ENCODE measurements at regions not wholly inside any gene's neighbourhood (a gene's known extent, or its start where the extent isn't known, plus 50 kb on each side); places are given as distances from the start of the nearest gene placed in this dataset.

GRCh38 chr6:78505178-78505577 is 362.2 kb upstream of the IRAK1BP1 start:
- intact Hi-C loops (cut with micrococcal nuclease) = no loop called here
- no peak for ATAC-seq

GRCh38 chr6:78511009-78511408 is 356.3 kb upstream of the IRAK1BP1 start:
- no peaks in the 10 kb centered on the region for H3K27me3 ChIP-seq (ENCODE audit: control insufficient read depth in 2 of 2, insufficient read depth in 2 of 2, low read length in 2 of 2)
- no peak overlapping the region for H3K4me3 ChIP-seq (ENCODE audit: low read length)
- Mint-ChIP-seq H3K27ac (no peak overlapping the region), H3K4me1 (no peaks in the 10 kb centered on the region), H3K4me3 (no peak overlapping the region), H3K36me3 (peaks cover 0 to 7% (median 0%) of the 10 kb centered on the region in 5 donors), H3K9me3 (peaks cover 5 to 18% (median 13%) of the 10 kb centered on the region in 11 donors), H3K27me3 (no peaks in the 10 kb centered on the region)
- H3K4me1 ChIP-seq (ENCODE audit: control insufficient read depth in 2 of 2, insufficient read depth in 2 of 2, low read length in 2 of 2) = no peaks in the 10 kb centered on the region
- ATAC-seq = no peak
- intact Hi-C loops (cut with micrococcal nuclease) = no loop called here
- H3K9me3 ChIP-seq (ENCODE audit: control insufficient read depth in 2 of 3, low read length in 3 of 3) = peaks cover 0 to 3% (median 0%) of the 10 kb centered on the region in 3 experiments
- no peak overlapping the region for H3K27ac ChIP-seq (ENCODE audit: low read depth, low read length)
- no peaks in the 10 kb centered on the region for H3K36me3 ChIP-seq (ENCODE audit: control insufficient read depth in 2 of 3, insufficient read depth in 3 of 3, low read length in 3 of 3)
- ChIA-PET POLR2A (no interaction called here), CTCF (no interaction called here)
- DNase-seq = no peak

More at GRCh38 chr6:78505178-78505577, 362.2 kb upstream of the IRAK1BP1 start:
- H3K4me3 Mint-ChIP-seq = no peak overlapping the region
- no peak for DNase-seq
- peaks cover 5 to 24% (median 16%) of the 10 kb centered on the region in 11 donors for H3K9me3 Mint-ChIP-seq
- H3K9me3 ChIP-seq (ENCODE audit: control insufficient read depth in 2 of 3, low read length in 3 of 3) = peaks cover 0 to 3% (median 0%) of the 10 kb centered on the region in 3 experiments
- no peaks in the 10 kb centered on the region for H3K27me3 ChIP-seq (ENCODE audit: control insufficient read depth in 2 of 2, insufficient read depth in 2 of 2, low read length in 2 of 2)
- no peak overlapping the region for H3K27ac Mint-ChIP-seq
- H3K4me1 ChIP-seq (ENCODE audit: control insufficient read depth in 2 of 2, insufficient read depth in 2 of 2, low read length in 2 of 2) = no peaks in the 10 kb centered on the region
- ChIA-PET CTCF (no interaction called here), POLR2A (no interaction called here)
- no peak overlapping the region for H3K4me3 ChIP-seq (ENCODE audit: low read length)
- no peaks in the 10 kb centered on the region for H3K27me3 Mint-ChIP-seq
- H3K36me3 Mint-ChIP-seq = peaks cover 0 to 7% (median 0%) of the 10 kb centered on the region in 5 donors
- H3K27ac ChIP-seq (ENCODE audit: low read depth, low read length) = no peak overlapping the region
- H3K4me1 Mint-ChIP-seq = no peaks in the 10 kb centered on the region
- no peaks in the 10 kb centered on the region for H3K36me3 ChIP-seq (ENCODE audit: control insufficient read depth in 2 of 3, insufficient read depth in 3 of 3, low read length in 3 of 3)

DNA sequence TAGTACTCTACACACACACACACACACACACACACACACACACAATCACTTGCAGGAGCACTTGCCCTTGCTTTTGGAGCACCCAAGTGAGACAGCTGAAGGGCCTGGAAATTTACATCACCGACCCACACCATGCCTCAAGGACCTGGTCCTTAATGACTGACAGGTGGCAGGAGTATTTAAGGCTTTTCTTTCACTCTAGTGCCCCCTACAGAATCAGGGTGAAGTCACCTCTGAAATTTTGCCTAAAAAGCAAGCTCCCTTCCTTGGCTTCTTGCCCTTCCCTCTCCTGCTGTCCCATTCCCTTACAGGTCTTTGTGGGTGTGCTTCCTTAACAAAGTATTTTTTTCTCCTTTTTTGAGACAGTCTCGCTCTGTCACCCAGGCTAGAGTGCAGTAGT is 353.5 kb upstream of the IRAK1BP1 start:
- Mint-ChIP-seq H3K4me3 (no peak overlapping the region), H3K27ac (no peak overlapping the region), H3K27me3 (no peaks in the 10 kb centered on the region), H3K4me1 (no peaks in the 10 kb centered on the region), H3K9me3 (peaks cover 0 to 9% (median 2%) of the 10 kb centered on the region in 11 donors), H3K36me3 (no peaks in the 10 kb centered on the region)
- ATAC-seq = no peak
- no peaks in the 10 kb centered on the region for H3K9me3 ChIP-seq (ENCODE audit: control insufficient read depth in 2 of 3, low read length in 3 of 3)
- intact Hi-C loops (cut with micrococcal nuclease) = no loop called here
- no peaks in the 10 kb centered on the region for H3K4me1 ChIP-seq (ENCODE audit: control insufficient read depth in 2 of 2, insufficient read depth in 2 of 2, low read length in 2 of 2)
- POLR2A ChIA-PET = no interaction called here
- H3K4me3 ChIP-seq (ENCODE audit: low read length) = no peak overlapping the region
- DNase-seq = no peak
- no peaks in the 10 kb centered on the region for H3K27me3 ChIP-seq (ENCODE audit: control insufficient read depth in 2 of 2, insufficient read depth in 2 of 2, low read length in 2 of 2)
- no peak overlapping the region for H3K27ac ChIP-seq (ENCODE audit: low read depth, low read length)
- CTCF ChIA-PET = no interaction called here
- no peaks in the 10 kb centered on the region for H3K36me3 ChIP-seq (ENCODE audit: control insufficient read depth in 2 of 3, insufficient read depth in 3 of 3, low read length in 3 of 3)

GRCh38 chr6:78515271-78515670 is 352.1 kb upstream of the IRAK1BP1 start:
- H3K27ac ChIP-seq (ENCODE audit: low read depth, low read length) = no peak overlapping the region
- Mint-ChIP-seq H3K36me3 (no peaks in the 10 kb centered on the region), H3K4me1 (no peaks in the 10 kb centered on the region), H3K4me3 (no peak overlapping the region), H3K9me3 (peaks cover 0 to 9% (median 0%) of the 10 kb centered on the region in 11 donors), H3K27ac (no peak overlapping the region), H3K27me3 (no peaks in the 10 kb centered on the region)
- no peaks in the 10 kb centered on the region for H3K4me1 ChIP-seq (ENCODE audit: control insufficient read depth in 2 of 2, insufficient read depth in 2 of 2, low read length in 2 of 2)
- no peaks in the 10 kb centered on the region for H3K27me3 ChIP-seq (ENCODE audit: control insufficient read depth in 2 of 2, insufficient read depth in 2 of 2, low read length in 2 of 2)
- no peaks in the 10 kb centered on the region for H3K9me3 ChIP-seq (ENCODE audit: control insufficient read depth in 2 of 3, low read length in 3 of 3)
- H3K4me3 ChIP-seq (ENCODE audit: low read length) = no peak overlapping the region
- intact Hi-C loops (cut with micrococcal nuclease) = no loop called here
- ChIA-PET CTCF (no interaction called here), POLR2A (no interaction called here)
- DNase-seq (no peak), ATAC-seq (no peak)
- no peaks in the 10 kb centered on the region for H3K36me3 ChIP-seq (ENCODE audit: control insufficient read depth in 2 of 3, insufficient read depth in 3 of 3, low read length in 3 of 3)

DNA sequence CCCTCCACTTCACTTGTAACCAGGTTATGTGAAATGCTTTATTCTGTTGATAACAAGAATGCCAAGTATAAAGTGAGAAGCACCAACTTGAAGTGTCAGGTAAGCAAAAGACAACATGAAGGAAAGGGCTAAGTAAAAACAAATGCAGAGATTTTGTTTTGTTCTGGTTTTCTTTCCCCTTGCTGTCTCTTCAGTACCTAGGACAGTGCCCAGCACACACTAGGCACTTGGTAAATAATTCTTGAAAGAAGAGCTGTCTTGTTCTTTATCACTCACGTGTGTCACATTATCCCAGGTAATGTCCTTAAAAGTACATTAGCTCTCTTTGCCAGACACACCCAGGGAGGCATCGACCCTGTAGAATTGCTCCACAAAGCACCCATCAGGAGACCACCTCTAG is 350.0 kb upstream of the IRAK1BP1 start:
- Mint-ChIP-seq H3K27me3 (no peaks in the 10 kb centered on the region), H3K36me3 (no peaks in the 10 kb centered on the region), H3K9me3 (peaks cover 0 to 6% (median 0%) of the 10 kb centered on the region in 11 donors), H3K4me3 (no peak overlapping the region), H3K27ac (peak overlapping the region in 1 of 9 donors; percentile 68), H3K4me1 (no peaks in the 10 kb centered on the region)
- Histone ChIP-seq H3K27me3 (ENCODE audit: control insufficient read depth in 2 of 2, insufficient read depth in 2 of 2, low read length in 2 of 2) (no peaks in the 10 kb centered on the region), H3K27ac (ENCODE audit: low read depth, low read length) (no peak overlapping the region), H3K9me3 (ENCODE audit: control insufficient read depth in 2 of 3, low read length in 3 of 3) (no peaks in the 10 kb centered on the region), H3K4me3 (ENCODE audit: low read length) (no peak overlapping the region), H3K4me1 (ENCODE audit: control insufficient read depth in 2 of 2, insufficient read depth in 2 of 2, low read length in 2 of 2) (no peaks in the 10 kb centered on the region), H3K36me3 (ENCODE audit: control insufficient read depth in 2 of 3, insufficient read depth in 3 of 3, low read length in 3 of 3) (no peaks in the 10 kb centered on the region)
- ChIA-PET CTCF (no interaction called here), POLR2A (no interaction called here)
- no peak for DNase-seq
- intact Hi-C loops (cut with micrococcal nuclease) = no loop called here
- ATAC-seq = no peak

DNA sequence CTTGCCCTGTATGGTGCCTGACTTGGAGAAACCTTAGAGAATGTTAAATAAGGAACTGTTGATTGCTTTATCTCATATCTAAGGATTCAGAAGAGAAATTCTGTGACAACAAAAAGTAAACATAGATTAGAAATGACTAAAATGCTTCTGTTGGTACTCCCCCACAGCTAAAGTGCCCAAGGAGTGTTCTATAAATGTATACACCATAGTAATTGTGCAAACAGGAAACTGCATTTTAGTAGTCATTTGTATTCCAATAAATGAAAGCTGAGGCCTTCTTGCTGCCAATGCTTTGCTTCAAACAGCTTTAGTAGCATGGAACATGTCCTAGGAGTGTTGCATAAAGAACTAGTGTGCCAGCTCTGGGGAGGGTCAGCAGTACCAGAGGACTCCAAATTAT is 343.7 kb upstream of the IRAK1BP1 start:
- Histone ChIP-seq H3K27me3 (ENCODE audit: control insufficient read depth in 2 of 2, insufficient read depth in 2 of 2, low read length in 2 of 2) (no peaks in the 10 kb centered on the region), H3K36me3 (ENCODE audit: control insufficient read depth in 2 of 3, insufficient read depth in 3 of 3, low read length in 3 of 3) (no peaks in the 10 kb centered on the region), H3K9me3 (ENCODE audit: control insufficient read depth in 2 of 3, low read length in 3 of 3) (no peaks in the 10 kb centered on the region), H3K27ac (ENCODE audit: low read depth, low read length) (no peak overlapping the region), H3K4me3 (ENCODE audit: low read length) (no peak overlapping the region), H3K4me1 (ENCODE audit: control insufficient read depth in 2 of 2, insufficient read depth in 2 of 2, low read length in 2 of 2) (no peaks in the 10 kb centered on the region)
- Mint-ChIP-seq H3K4me1 (no peaks in the 10 kb centered on the region), H3K27ac (no peak overlapping the region), H3K36me3 (no peaks in the 10 kb centered on the region), H3K9me3 (peaks cover 0 to 5% (median 0%) of the 10 kb centered on the region in 11 donors), H3K27me3 (no peaks in the 10 kb centered on the region), H3K4me3 (no peak overlapping the region)
- no peak for DNase-seq
- intact Hi-C loops (cut with micrococcal nuclease) = no loop called here
- ATAC-seq = no peak
- ChIA-PET CTCF (no interaction called here), POLR2A (no interaction called here)

DNA sequence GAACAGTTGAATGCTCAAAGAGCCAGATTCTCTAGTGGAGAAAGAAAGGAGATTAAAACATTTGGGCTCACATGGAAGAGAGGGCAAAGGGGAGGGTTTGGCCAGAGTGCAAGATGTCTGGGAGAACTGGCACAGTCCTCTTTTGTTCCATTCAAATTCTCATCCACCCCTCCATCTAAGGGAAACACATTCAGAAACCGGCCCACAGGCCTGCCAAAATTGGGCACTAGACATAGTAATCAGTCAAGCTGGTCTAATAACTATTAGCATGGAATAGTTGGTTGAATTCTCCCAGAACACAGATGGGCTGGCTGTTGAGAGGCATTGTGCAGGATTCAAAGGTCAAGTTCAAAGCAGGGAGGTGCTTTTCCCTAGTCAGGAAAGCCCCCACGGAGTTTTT is 341.4 kb upstream of the IRAK1BP1 start:
- Mint-ChIP-seq H3K4me1 (no peaks in the 10 kb centered on the region), H3K36me3 (no peaks in the 10 kb centered on the region), H3K27ac (no peak overlapping the region), H3K27me3 (peaks cover 0 to 4% (median 0%) of the 10 kb centered on the region in 5 donors), H3K9me3 (peaks cover 0 to 5% (median 0%) of the 10 kb centered on the region in 11 donors), H3K4me3 (no peak overlapping the region)
- Histone ChIP-seq H3K4me3 (ENCODE audit: low read length) (no peak overlapping the region), H3K27me3 (ENCODE audit: control insufficient read depth in 2 of 2, insufficient read depth in 2 of 2, low read length in 2 of 2) (peaks cover 0 to 2% of the 10 kb centered on the region in 2 donors), H3K9me3 (ENCODE audit: control insufficient read depth in 2 of 3, low read length in 3 of 3) (no peaks in the 10 kb centered on the region), H3K27ac (ENCODE audit: low read depth, low read length) (no peak overlapping the region), H3K36me3 (ENCODE audit: control insufficient read depth in 2 of 3, insufficient read depth in 3 of 3, low read length in 3 of 3) (no peaks in the 10 kb centered on the region), H3K4me1 (ENCODE audit: control insufficient read depth in 2 of 2, insufficient read depth in 2 of 2, low read length in 2 of 2) (no peaks in the 10 kb centered on the region)
- POLR2A ChIA-PET = no interaction called here
- CTCF ChIA-PET = no interaction called here
- no peak for ATAC-seq
- intact Hi-C loops (cut with micrococcal nuclease) = no loop called here
- DNase-seq = no peak

Measured in naive thymus-derived CD4-positive, alpha-beta T cell (primary cell).